GM21367 (cell line): ENCODE measurements at regions not wholly inside any gene's neighbourhood (a gene's known extent, or its start where the extent isn't known, plus 50 kb on each side); places are given as distances from the start of the nearest gene placed in this dataset.
A peak's percentile ranks its signal among the peaks of the same experiment; 100 is the strongest.

Experiments used
- ATAC-seq: cut with Tn5 transposase; IDR thresholded peaks from one replicate; pipeline ENCODE4 v1.9.1; 2021; ENCODE audit not compliant: unreplicated experiment

- no peak for ATAC-seq
Observed at GRCh38 chr3:150040097-150040496, 69.4 kb upstream of the PFN2 start.

- no peak for ATAC-seq
Observed at GRCh38 chr3:150038830-150039229, 68.1 kb upstream of the PFN2 start.

- no peak for ATAC-seq
Observed at GRCh38 chr3:150036780-150037179, 66.1 kb upstream of the PFN2 start.

GRCh38 chr3:150035910-150036612 is 65.4 kb upstream of the PFN2 start:
- ATAC-seq = no peak

- no peak for ATAC-seq
Observed at GRCh38 chr3:150035301-150035779, 64.6 kb upstream of the PFN2 start.

- ATAC-seq = no peak
Observed at GRCh38 chr3:150033721-150034120, 63.0 kb upstream of the PFN2 start.

- ATAC-seq = no peak
Observed at GRCh38 chr3:150030841-150031240, 60.1 kb upstream of the PFN2 start.

GRCh38 chr3:150023239-150023636 is 52.5 kb upstream of the PFN2 start:
- no peak for ATAC-seq

GRCh38 chr3:150022381-150023238 is 51.9 kb upstream of the PFN2 start:
- peak; percentile 75 for ATAC-seq

GRCh38 chr3:150020527-150020926 is 49.8 kb upstream of the PFN2 start:
- ATAC-seq = no peak
